ENCODE measurements at regions not wholly inside any gene's neighbourhood (a gene's known extent, or its start where the extent isn't known, plus 50 kb on each side); places are given as distances from the start of the nearest gene placed in this dataset.

DNA sequence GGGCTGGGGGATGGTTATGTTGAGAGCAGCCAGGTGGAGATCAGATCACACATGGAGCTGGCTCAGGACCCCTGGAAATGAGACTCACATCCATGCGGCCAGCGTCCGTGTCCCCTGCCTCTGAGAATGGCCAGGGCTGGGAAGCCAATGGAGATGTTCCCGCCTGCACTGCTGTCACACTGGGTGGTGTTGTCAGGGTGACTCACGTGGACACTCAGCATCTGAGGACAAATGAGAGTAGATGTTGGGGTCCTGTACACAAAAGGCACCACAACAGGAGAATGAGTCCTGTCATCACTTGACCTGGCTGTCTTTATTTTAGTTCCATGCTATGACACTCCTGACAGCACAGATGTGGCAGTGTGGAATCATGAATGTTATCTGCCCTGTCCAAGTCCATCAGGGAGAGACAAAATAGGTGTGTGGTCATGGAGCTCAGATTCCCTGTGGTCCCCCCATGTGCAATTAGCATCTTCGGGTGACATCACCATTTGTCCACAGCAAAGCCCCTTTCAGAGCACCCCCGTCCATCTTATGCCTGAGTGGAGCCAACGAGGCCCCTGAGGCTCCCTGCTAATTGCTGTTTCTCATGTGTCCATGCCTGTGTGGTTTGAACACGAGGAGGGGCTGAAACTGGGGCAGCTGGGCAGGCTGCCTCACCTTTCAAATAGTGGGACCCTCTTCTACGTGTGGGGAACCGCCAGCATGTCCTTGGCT is 393.5 kb downstream of the AACS start:
- TF ChIP-seq, protein P1, sequence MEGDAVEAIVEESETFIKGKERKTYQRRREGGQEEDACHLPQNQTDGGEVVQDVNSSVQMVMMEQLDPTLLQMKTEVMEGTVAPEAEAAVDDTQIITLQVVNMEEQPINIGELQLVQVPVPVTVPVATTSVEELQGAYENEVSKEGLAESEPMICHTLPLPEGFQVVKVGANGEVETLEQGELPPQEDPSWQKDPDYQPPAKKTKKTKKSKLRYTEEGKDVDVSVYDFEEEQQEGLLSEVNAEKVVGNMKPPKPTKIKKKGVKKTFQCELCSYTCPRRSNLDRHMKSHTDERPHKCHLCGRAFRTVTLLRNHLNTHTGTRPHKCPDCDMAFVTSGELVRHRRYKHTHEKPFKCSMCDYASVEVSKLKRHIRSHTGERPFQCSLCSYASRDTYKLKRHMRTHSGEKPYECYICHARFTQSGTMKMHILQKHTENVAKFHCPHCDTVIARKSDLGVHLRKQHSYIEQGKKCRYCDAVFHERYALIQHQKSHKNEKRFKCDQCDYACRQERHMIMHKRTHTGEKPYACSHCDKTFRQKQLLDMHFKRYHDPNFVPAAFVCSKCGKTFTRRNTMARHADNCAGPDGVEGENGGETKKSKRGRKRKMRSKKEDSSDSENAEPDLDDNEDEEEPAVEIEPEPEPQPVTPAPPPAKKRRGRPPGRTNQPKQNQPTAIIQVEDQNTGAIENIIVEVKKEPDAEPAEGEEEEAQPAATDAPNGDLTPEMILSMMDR (conservative IDR thresholded peaks at IDR 0.05; ENCODE audit: low read length) = no peak
- no peak for TF ChIP-seq EZH2phosphoT487 (IDR thresholded peaks at IDR 0.05; ENCODE audit: borderline replicate concordance, low read depth, low read length)
